Upper lobe of left lung (tissue), 6 donors: ENCODE measurements at regions not wholly inside any gene's neighbourhood (a gene's known extent, or its start where the extent isn't known, plus 50 kb on each side); places are given as distances from the start of the nearest gene placed in this dataset.
"Not testable (repeated sequence)": the region's sequence is repeated elsewhere in the genome, so short reads cannot be mapped to it uniquely, and the experiment has no call there.

Experiments used
- ATAC-seq, 2 donors: fragments of 200-7000 bp; cut with Tn5 transposase; one replicate each; pipeline ENCODE4 v1.9.1; 2022; ENCODE audit warnings: mild to moderate bottlenecking in 2 of 2, moderate library complexity in 2 of 2; ENCODE audit not compliant: low FRiP score in 2 of 2
- DNase-seq, 2 donors: peaks; one replicate each; pipeline ENCODE4 v3.0.0-alpha.2; 2019 to 2020
- H3K27ac ChIP-seq, 4 donors: fragments of 200-600 bp; sonication (generic); one replicate each; pipeline ENCODE4 v1.5.1; 2016 to 2019
- H3K27me3 ChIP-seq, 4 donors: fragments of 200-600 bp; sonication (generic); one replicate each; pipeline ENCODE4 v1.5.1; 2017 to 2019
- H3K36me3 ChIP-seq, 4 donors: fragments of 200-600 bp; sonication (generic); one replicate each; pipeline ENCODE4 v1.5.1; 2016 to 2019
- H3K4me1 ChIP-seq, 4 donors: fragments of 200-600 bp; sonication (generic); one replicate each; pipeline ENCODE4 v1.5.1; 2018 to 2019
- H3K4me3 ChIP-seq, 4 donors: fragments of 200-600 bp; sonication (generic); one replicate each; pipeline ENCODE4 v1.5.1; 2017 to 2019; ENCODE audit warnings: mild to moderate bottlenecking in 2 of 4, moderate library complexity in 1 of 4
- H3K9me3 ChIP-seq, 4 donors: fragments of 200-600 bp; sonication (generic); one replicate each; pipeline ENCODE4 v1.5.1; 2018 to 2019
- CTCF ChIP-seq, 6 experiments: fragments of 450-650 bp in 4 of 6; fragments of 200-600 bp in 2 of 6; sonication (generic) in 2 of 6; IDR thresholded peaks; one replicate each; pipeline ENCODE4 v1.5.1; 2016 to 2019; ENCODE audit warnings: antibody characterized with exemption in 6 of 6
- EP300 ChIP-seq, 4 donors: sonication (generic); formaldehyde crosslinking; IDR thresholded peaks; one replicate each; pipeline ENCODE4 v1.5.1; 2017; ENCODE audit warnings: antibody characterized with exemption in 4 of 4, control low read depth in 2 of 4
- POLR2A ChIP-seq, 4 donors: fragments of 450-650 bp; IDR thresholded peaks; one replicate each; pipeline ENCODE4 v1.5.1; 2016 to 2017; ENCODE audit warnings: antibody characterized with exemption in 4 of 4, mild to moderate bottlenecking in 2 of 4
- POLR2AphosphoS5 ChIP-seq, 2 donors: sonication (generic); formaldehyde crosslinking; IDR thresholded peaks; one replicate each; pipeline ENCODE4 v1.5.1; 2017; ENCODE audit warnings: antibody characterized with exemption in 2 of 2
- WGBS, 2 donors: methylation state at CpG; one replicate each; pipeline ENCODE4 v1.1.5; 2017 to 2018; 5-methylcytosine and 5-hydroxymethylcytosine counted together
- donor health status: DM: no; HTN: no; CAD: no; lungs with moderate emphysema.
- donor health status: DM: no; HTN: yes; CAD: no; lungs with severe emphysema.

- ATAC-seq = peak in 1 of 2 donors; percentile 51
- TF ChIP-seq EP300 (IDR thresholded peaks at IDR 0.05) (no peak), POLR2A (IDR thresholded peaks at IDR 0.05) (no peak), CTCF (IDR thresholded peaks at IDR 0.05) (no peak), POLR2AphosphoS5 (IDR thresholded peaks at IDR 0.05) (no peak)
These were observed 685.9 kb upstream of the CDH10 start for GRCh38 chr5:25330721-25331120.

DNA sequence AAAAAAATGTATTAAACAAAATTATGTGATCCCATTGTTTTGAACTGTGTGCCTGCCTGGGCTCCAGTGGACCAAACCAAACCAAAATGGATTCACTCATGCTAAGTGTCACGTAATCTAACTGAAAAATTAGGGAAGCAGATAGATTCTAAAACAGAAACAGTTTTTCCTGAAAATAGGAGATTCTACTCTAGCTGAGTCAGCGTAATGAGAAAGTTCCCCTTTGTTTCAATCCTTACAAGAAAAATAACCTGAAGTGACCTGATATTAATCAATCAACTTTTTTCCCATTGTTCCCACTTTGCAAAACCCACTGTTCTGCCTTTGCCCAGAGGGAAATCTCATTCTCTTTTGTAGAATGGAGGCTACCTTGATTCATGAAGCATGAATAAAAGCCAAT is 682.4 kb upstream of the CDH10 start:
- no peaks in the 10 kb centered on the region for H3K27me3 ChIP-seq
- H3K4me1 ChIP-seq = no peaks in the 10 kb centered on the region
- H3K9me3 ChIP-seq = peaks cover 0 to 13% (median 0%) of the 10 kb centered on the region in 4 donors
- ATAC-seq (no peak), DNase-seq (no peak)
- H3K36me3 ChIP-seq = no peaks in the 10 kb centered on the region
- H3K27ac ChIP-seq = no peak overlapping the region
- no peak overlapping the region for H3K4me3 ChIP-seq
- TF ChIP-seq POLR2A (IDR thresholded peaks at IDR 0.05) = no peak
- TF ChIP-seq POLR2AphosphoS5 (IDR thresholded peaks at IDR 0.05) = no peak
- 77 to 81% methylated on average over 2 of the region's 2 CpGs for WGBS, 2 donors

More at GRCh38 chr5:25330721-25331120, 685.9 kb upstream of the CDH10 start:
- Histone ChIP-seq H3K27ac (no peak overlapping the region), H3K9me3 (peaks cover 0 to 13% (median 0%) of the 10 kb centered on the region in 4 donors), H3K27me3 (no peaks in the 10 kb centered on the region), H3K4me3 (no peak overlapping the region), H3K4me1 (no peaks in the 10 kb centered on the region), H3K36me3 (no peaks in the 10 kb centered on the region)
- no peak for DNase-seq
- 81 to 87% methylated on average over 2 of the region's 3 CpGs for WGBS, 2 donors

DNA sequence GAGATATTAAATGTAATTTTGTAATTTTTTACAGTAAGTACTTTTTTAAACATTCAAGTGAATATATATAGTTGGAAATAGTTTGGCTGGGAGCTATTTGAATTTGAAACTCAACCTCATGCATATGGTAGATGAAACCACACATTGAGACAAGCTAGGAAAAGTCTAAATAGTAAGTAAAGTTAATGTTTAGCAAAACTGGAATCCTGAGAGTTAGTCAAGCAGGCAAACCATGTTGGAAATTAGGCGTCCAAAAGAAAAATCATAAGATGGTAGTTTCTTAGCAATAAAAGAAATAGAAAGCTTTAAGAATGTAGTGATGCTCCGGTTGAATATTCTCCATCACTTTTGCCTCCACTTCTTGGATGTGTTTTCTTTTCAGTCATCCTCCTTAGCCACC is 657.1 kb upstream of the CDH10 start:
- DNase-seq (no peak), ATAC-seq (no peak)
- no peaks in the 10 kb centered on the region for H3K36me3 ChIP-seq
- no peak overlapping the region for H3K27ac ChIP-seq
- H3K27me3 ChIP-seq = no peaks in the 10 kb centered on the region
- no peak for TF ChIP-seq POLR2A (IDR thresholded peaks at IDR 0.05)
- no peak for TF ChIP-seq POLR2AphosphoS5 (IDR thresholded peaks at IDR 0.05)
- TF ChIP-seq EP300 (IDR thresholded peaks at IDR 0.05) = no peak
- no peak for TF ChIP-seq CTCF (IDR thresholded peaks at IDR 0.05)
- WGBS, 2 donors = 80 to 82% methylated on average over 2 of the region's 2 CpGs
- no peaks in the 10 kb centered on the region for H3K9me3 ChIP-seq
- no peak overlapping the region for H3K4me3 ChIP-seq
- no peaks in the 10 kb centered on the region for H3K4me1 ChIP-seq

- DNase-seq (no peak), ATAC-seq (no peak)
- Histone ChIP-seq H3K27me3 (no peaks in the 10 kb centered on the region), H3K4me3 (no peak overlapping the region), H3K27ac (no peak overlapping the region), H3K4me1 (no peaks in the 10 kb centered on the region), H3K9me3 (no peaks in the 10 kb centered on the region), H3K36me3 (no peaks in the 10 kb centered on the region)
- 66 to 76% methylated on average over 3 of the region's 3 CpGs for WGBS, 2 donors
- TF ChIP-seq POLR2AphosphoS5 (IDR thresholded peaks at IDR 0.05) (no peak), CTCF (IDR thresholded peaks at IDR 0.05) (no peak), EP300 (IDR thresholded peaks at IDR 0.05) (no peak), POLR2A (IDR thresholded peaks at IDR 0.05) (no peak)
These were observed 650.3 kb upstream of the CDH10 start for GRCh38 chr5:25295067-25295466.

- not testable (repeated sequence) for H3K4me3 ChIP-seq, H3K36me3 ChIP-seq, DNase-seq, H3K4me1 ChIP-seq, H3K27ac ChIP-seq, ATAC-seq, H3K9me3 ChIP-seq, H3K27me3 ChIP-seq
- 94 to 100% methylated on average over 2 of the region's 2 CpGs for WGBS, 2 donors
These were observed 645.0 kb upstream of the CDH10 start for GRCh38 chr5:25289766-25290165.

DNA sequence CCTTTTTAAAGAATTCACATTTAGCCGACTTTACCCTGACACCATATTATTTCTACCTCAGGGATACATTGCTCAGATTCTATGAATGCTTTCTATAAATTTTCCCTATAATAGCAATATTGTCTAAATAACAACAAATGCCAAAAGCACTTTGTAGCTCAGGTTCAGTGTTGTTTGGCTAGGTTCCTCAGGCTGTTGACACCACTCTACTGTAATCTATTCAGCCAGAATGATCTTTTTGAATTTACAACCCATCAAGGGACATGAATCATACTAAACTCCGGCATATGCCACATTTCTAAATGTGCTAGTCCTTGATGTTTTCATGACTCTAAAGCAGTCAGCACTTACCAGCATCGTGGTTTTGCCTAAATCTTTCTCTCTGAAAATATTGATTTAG is 641.5 kb upstream of the CDH10 start:
- no peak for DNase-seq

More for the DNA sequence above, 641.5 kb upstream of the CDH10 start:
- H3K4me3 ChIP-seq = no peak overlapping the region
- no peak for ATAC-seq
- no peak overlapping the region for H3K27ac ChIP-seq
- H3K4me1 ChIP-seq = no peaks in the 10 kb centered on the region
- H3K9me3 ChIP-seq = no peaks in the 10 kb centered on the region
- 62 to 72% methylated on average over 3 of the region's 3 CpGs for WGBS, 2 donors
- no peaks in the 10 kb centered on the region for H3K27me3 ChIP-seq
- H3K36me3 ChIP-seq = no peaks in the 10 kb centered on the region
- TF ChIP-seq EP300 (IDR thresholded peaks at IDR 0.05) = no peak
- no peak for TF ChIP-seq POLR2AphosphoS5 (IDR thresholded peaks at IDR 0.05)
- TF ChIP-seq CTCF (IDR thresholded peaks at IDR 0.05) = no peak
- no peak for TF ChIP-seq POLR2A (IDR thresholded peaks at IDR 0.05)
